RWPE1 (cell line): ENCODE measurements at regions not wholly inside any gene's neighbourhood (a gene's known extent, or its start where the extent isn't known, plus 50 kb on each side); places are given as distances from the start of the nearest gene placed in this dataset.
A peak's percentile ranks its signal among the peaks of the same experiment; 100 is the strongest.

Experiments
- CTCF ChIA-PET: fragments of 350-600 bp; sonication (Branson Sonifier 250); formaldehyde crosslinking; extraction: SDS; loops from one replicate; lab custom pipeline; 2021; lab: Yijun Ruan, JAX
- POLR2A ChIA-PET: fragments of 400-600 bp; formaldehyde crosslinking; extraction: SDS; loops from one replicate; lab custom pipeline; 2020; ENCODE audit warnings: antibody characterized with exemption; ENCODE audit not compliant: low non-redundant PET; lab: Yijun Ruan, JAX
- DNase-seq: peaks from one replicate; pipeline ENCODE4 v3.0.0; 2012; ENCODE audit warnings: low spot score
- H3K27ac ChIP-seq: fragments of 450-650 bp; 2 replicates; pipeline ENCODE4 v1.5.1; 2017
- TF ChIP-seq, protein P1 (sequence below): fragments of 450-650 bp; conservative IDR thresholded peaks from 2 replicates; pipeline ENCODE4 v1.5.1; 2017; ENCODE audit warnings: low read depth, mild to moderate bottlenecking

GRCh38 chr2:235330775-235331451 is 162.9 kb upstream of the AGAP1 start:
- ChIA-PET CTCF (interaction anchor here (0.6 kb wide), 1 partner anchor 307 kb away, joined by 4 read pairs; no protein-coding TSS in a partner anchor), POLR2A (no interaction called here)
- TF ChIP-seq, protein P1, sequence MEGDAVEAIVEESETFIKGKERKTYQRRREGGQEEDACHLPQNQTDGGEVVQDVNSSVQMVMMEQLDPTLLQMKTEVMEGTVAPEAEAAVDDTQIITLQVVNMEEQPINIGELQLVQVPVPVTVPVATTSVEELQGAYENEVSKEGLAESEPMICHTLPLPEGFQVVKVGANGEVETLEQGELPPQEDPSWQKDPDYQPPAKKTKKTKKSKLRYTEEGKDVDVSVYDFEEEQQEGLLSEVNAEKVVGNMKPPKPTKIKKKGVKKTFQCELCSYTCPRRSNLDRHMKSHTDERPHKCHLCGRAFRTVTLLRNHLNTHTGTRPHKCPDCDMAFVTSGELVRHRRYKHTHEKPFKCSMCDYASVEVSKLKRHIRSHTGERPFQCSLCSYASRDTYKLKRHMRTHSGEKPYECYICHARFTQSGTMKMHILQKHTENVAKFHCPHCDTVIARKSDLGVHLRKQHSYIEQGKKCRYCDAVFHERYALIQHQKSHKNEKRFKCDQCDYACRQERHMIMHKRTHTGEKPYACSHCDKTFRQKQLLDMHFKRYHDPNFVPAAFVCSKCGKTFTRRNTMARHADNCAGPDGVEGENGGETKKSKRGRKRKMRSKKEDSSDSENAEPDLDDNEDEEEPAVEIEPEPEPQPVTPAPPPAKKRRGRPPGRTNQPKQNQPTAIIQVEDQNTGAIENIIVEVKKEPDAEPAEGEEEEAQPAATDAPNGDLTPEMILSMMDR = no peak
- no peak overlapping the region for H3K27ac ChIP-seq
- DNase-seq = peak; percentile 74

DNA sequence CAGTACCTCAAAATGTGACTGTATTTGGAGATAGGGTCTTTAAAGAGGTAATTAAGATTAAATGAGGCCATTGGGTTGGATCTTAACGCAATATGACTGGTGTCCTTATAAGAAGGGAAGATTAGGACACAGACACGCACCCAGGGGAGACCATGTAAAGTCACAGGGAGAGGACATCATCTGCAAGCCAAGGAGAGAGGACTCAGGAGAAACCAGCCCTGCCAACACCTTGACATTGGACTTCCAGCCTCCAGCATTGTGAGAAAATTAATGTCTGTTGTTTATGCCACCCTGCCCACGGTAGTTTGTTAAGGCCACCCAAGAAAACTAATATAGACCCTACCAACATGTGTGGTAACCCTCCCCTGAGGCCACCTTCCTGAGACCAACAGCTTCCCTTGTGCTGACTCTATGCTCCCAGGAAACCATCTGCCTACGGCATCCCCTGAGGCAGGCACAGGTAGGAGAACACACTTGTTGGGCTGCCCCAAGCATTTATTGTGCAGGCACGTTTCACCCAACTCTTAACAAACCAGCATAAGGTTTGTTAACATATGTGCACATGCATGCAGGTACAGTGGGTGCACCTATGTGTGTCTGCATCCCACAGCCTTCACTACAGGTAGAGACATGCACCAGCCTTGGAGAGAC is 161.5 kb upstream of the AGAP1 start:
- TF ChIP-seq, protein P1 = no peak
- H3K27ac ChIP-seq = no peak overlapping the region
- CTCF ChIA-PET = no interaction called here
- POLR2A ChIA-PET = no interaction called here
- DNase-seq = no peak

- ChIA-PET CTCF (interaction anchor here (0.5 kb wide), 1 partner anchor 1337 kb away, joined by 3 read pairs; no protein-coding TSS in a partner anchor), POLR2A (no interaction called here)
- DNase-seq = no peak
- TF ChIP-seq, protein P1 = no peak
- no peak overlapping the region for H3K27ac ChIP-seq
Observed at GRCh38 chr2:235333076-235333475, 160.8 kb upstream of the AGAP1 start.

GRCh38 chr2:235334179-235334578 is 159.7 kb upstream of the AGAP1 start:
- DNase-seq = no peak
- TF ChIP-seq, protein P1 = no peak
- no peak overlapping the region for H3K27ac ChIP-seq
- ChIA-PET POLR2A (no interaction called here), CTCF (no interaction called here)

GRCh38 chr2:235343156-235343774 is 150.6 kb upstream of the AGAP1 start:
- ChIA-PET POLR2A (no interaction called here), CTCF (no interaction called here)
- no peak for DNase-seq
- H3K27ac ChIP-seq = 0 out of 2 replicates have a peak overlapping the region, but pooled peaks have one; percentile 4
- TF ChIP-seq, protein P1 = no peak

DNA sequence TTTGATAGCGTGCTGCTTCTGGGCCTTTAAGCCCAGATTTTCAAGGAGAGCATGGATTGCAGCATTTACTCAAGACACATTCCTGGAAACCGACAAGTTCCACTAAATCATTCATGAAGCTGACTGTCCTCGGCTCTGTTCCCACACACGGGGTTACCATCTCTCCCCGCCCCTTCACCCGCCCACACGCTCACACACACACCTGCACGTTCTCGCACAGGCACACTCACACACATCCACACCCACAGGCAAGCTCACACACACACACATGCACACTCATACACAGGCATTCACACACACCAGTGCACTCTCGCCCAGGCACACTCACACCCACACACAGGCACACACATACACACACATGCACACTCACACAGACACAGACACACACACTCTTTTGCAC is 150.0 kb upstream of the AGAP1 start:
- DNase-seq = no peak
- POLR2A ChIA-PET = no interaction called here
- TF ChIP-seq, protein P1 = no peak
- 0 out of 2 replicates have a peak overlapping the region, but pooled peaks have one; percentile 4 for H3K27ac ChIP-seq
- CTCF ChIA-PET = no interaction called here
